HG02973 (cell line): ENCODE measurements at regions not wholly inside any gene's neighbourhood (a gene's known extent, or its start where the extent isn't known, plus 50 kb on each side); places are given as distances from the start of the nearest gene placed in this dataset.

Experiments
- ATAC-seq: cut with Tn5 transposase; IDR thresholded peaks from one replicate; pipeline ENCODE4 v1.9.1; 2021; ENCODE audit warnings: moderate library complexity; ENCODE audit not compliant: unreplicated experiment

DNA sequence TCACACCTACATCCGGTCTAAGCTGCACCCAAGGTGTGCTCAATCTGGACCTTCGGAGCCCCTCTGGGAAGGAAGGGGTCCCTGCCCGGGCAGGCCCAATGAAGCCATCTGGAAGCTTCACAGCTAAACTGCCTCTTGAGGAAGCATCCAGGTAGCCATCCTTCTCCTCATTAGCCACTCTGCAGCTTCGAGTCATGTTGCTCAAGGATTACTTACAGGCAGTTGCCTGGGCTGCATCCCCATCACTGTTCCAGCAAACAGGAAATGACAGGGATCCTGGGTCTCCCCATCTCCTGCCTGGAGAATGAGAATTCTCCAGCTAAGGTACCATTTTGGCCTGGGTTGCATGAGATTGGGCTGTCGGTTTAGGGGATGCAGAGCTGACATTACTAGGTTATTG is 91.7 kb downstream of the ERMARD start:
- ATAC-seq, result no peak

DNA sequence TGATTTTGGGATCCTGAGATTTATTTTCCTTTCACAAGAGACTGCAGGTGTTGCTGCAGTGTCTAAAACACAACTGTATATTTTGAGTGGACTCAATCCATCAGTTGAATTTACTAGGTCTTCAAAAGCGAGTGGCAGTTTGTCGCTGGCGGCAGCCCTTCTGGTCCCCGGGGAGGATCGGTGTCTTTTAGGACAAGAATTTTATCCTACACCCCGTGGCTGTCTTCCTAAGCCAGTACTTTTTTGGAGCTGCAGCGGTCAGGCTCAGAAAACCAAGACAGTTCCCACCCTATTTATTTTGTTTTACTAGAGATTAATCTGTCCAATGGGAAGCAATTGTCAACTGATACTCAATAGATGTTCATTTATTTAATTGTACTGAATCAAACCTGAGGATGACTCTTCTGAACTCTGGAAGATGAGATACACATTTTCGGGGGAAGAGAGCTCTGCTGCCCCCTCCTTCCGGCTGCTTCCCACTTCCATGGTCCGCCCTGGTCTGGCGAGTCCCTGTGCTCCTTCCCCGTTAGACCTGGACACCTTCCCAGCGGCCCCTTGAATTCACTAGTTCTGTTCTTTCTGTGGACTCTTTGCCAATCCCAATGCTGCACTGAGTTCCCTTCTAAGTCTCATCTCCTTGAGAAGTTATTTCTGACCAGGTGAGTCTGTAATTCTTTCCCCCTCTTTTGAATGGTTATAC is 90.6 kb downstream of the ERMARD start:
- ATAC-seq, result no peak

DNA sequence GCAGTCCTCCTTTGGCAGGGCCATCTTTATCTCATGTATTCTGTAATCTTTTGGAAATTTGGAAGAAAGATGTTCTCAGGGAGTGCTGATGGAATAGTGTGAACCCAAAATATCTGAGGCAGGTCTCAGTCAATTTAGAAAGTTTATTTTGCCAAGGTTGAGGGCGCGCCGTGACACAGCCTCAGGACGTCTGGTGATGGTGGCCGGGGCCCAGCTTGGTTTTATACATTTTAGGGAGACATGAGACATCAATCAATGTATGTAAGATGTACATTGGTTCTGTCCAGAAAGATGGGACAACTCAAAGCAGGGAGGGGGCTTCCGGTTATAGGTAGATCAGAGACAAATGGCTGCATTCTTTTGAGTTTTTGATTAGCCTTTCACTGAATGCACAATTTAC is 89.8 kb downstream of the ERMARD start:
- ATAC-seq, result no peak

DNA sequence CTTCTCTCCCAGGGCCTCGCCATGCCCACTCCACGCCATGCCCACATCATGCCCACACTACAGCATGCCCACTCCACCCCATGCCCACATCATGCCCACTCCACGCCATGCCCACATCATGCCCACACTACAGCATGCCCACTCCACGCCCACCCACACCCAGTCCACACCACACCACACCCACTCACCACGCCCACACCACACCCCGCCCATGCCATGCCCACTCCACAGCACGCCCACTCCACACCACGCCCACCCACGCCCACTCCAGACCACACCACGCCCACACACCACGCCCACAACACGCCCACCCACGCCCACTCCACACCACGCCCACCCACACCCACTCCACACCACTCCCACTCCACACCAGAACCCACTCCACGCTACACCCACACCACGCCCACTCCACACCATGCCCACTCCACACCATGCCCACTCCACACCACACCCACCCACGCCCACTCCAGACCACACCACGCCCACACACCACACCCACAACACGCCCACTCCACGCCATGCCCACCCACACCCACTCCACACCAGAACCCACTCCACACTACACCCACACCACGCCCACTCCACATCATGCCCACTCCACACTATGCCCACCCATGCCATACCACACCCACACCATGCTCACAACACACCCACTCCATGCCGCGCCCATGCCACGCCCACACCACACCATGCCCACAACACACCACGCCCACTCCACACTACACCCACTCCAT is 88.6 kb downstream of the ERMARD start:
- ATAC-seq, result no peak

DNA sequence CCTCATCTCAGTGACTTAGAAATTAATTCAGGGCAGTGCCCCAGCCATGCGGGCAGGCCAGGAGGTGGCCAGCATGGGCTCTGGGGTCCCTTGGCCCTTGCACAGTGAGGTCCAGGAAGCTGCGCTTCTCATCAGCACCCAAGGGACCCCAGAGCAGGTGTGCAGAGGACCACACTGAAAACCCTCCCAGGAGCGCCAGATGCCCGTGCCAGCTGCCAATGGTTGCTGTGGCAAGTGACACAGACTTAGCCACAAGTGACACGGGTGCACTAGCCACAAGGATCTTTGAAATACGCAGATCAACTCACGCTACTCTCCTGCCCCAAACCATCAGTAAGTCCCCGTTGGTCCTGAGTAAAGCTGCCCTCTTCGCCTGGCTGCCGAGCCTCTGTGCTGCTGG is 88.1 kb downstream of the ERMARD start:
- no peak for ATAC-seq

DNA sequence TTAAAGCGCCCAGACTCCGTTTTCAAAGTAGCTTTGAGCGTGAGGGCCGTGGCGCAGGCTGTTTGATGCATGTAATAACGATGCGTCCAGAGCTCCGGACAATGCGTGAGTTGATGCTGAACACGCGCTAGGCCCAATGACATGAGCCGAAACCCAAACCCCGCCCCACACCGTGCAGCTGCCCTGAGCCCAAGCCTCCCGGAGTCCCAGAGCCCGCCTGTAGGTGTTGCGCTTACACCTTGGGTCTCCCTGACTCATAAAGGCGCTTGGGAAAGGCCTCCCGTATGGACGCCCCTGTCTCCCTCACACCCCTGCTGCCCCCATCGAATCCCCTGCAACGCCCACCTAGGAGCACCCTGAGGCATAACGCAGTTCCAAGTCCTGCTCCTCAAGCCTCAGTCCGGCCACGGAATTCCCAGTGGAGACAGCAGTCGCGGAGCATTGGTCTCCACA is 87.6 kb downstream of the ERMARD start:
- ATAC-seq, result no peak

DNA sequence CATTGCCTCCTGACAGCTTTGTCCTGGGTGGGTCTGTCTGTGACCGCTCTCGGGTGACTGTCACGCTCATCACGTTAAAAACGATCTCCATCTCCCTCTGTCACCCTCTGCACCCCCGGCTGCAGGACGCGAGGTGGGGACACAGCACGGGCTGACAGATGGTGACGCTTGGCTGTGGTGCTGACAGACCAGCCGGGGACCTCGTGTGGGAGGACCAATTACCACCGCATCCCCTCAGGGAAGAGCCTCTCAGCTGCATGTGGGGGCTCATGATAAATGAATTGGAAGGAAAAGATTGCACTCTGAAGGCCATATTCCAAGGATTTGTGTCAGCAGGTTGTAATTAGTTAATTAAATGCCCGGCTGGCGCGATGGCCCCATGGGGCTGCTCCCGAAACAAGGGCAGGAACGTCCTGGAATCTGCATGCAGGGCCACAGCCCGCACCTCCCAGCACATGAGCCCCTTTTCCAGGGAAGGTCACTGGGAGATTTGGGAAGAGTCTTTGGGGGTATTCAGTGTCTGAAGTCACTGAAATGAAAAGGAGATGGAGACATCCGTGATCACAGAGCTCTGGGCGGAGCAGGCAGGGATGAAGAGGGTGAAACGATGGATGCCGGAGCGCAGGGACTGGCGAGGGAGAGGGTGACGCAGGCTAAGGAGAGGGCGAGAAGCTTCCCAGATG is 87.1 kb downstream of the ERMARD start:
- ATAC-seq, result no peak

DNA sequence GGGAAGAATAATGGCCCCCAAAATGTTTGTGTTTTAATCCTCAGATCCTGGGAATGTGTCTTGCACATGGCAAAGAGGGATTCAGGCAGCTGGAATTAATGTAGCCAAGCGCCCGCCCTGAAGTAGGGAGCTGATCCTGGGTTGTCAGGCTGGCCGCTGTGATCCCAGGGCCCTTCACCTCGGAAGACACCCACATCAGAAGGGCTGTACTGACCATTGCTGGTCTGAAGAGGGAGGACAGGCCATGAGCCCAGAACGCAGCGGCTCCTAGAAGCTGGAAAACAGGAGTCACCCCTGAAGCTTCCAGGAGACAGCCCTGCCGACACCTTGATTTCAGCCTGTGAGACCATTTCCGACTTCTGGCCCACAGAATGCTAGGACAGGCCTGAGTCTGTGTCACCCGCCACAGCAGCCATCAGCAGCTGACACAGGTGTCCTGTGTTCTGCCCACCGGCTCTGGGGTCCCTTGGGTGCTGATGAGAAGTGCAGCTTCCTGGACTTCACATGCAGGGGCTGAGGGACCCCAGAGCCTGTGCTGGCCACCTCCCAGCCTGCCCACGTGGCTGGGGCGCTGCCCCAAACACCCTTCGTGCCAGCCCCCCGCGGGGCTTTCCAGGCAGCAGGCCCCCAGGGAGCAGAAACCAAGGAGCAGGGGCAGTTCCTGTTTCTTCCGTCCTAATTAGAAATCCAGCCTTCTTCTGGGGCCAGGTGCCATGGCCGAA is 86.3 kb downstream of the ERMARD start:
- ATAC-seq, result no peak

DNA sequence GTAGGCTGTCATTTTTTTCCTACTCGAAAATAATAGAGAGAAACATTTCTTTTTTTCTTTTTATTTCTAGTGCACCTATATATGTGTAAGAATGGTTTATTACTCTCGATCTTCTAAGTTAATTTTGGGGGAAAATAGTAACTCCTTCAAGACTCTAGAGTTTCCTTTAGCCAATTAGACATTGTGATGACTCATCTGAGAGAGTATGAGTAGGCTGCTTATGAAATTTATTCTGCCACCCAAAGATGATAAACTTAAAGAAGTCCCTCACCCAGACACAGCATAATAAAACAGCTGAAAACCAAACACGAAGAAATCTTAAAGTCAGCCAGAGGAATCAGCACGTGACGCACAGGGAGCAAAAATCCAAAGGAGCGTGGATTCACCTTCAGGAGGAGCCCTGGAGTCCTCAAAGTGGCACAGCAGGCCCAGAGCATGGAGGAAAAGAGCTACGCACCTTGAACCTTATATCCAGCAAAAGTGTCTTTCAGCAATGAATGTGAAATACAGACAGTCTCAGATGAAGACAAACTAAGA is 81.9 kb downstream of the ERMARD start:
- no peak for ATAC-seq

DNA sequence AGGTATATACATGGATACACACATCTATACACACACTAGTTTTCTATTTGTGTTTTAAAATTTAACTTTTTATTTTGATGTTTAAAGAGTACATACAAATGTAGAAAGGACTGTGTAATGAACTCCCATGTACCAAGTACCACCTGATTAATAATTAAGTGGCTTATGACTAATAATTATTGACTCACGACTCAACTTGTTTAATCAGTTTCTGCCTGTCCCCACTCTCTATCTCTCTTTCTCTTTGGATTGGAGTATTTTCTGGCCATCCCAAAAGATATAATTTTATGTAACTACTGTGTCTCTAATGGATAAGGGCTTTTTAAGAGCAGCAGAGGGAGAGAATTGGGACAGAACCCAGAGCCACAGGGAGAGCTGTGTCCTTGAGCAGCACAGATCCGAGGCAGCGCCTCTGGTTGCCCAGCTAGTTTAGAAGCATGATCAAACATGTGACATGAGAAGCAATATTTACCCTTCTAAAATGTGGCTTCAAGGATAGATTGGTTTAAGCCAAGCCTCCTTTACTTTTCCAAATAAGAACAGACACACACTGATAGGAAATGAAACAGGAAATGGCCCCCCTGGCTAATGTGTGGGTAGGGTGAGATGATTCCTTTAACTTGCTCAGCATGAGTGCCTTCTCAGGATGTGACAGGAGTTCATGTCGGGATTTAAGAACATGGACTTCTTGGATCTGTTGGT is 81.0 kb downstream of the ERMARD start:
- no peak for ATAC-seq

DNA sequence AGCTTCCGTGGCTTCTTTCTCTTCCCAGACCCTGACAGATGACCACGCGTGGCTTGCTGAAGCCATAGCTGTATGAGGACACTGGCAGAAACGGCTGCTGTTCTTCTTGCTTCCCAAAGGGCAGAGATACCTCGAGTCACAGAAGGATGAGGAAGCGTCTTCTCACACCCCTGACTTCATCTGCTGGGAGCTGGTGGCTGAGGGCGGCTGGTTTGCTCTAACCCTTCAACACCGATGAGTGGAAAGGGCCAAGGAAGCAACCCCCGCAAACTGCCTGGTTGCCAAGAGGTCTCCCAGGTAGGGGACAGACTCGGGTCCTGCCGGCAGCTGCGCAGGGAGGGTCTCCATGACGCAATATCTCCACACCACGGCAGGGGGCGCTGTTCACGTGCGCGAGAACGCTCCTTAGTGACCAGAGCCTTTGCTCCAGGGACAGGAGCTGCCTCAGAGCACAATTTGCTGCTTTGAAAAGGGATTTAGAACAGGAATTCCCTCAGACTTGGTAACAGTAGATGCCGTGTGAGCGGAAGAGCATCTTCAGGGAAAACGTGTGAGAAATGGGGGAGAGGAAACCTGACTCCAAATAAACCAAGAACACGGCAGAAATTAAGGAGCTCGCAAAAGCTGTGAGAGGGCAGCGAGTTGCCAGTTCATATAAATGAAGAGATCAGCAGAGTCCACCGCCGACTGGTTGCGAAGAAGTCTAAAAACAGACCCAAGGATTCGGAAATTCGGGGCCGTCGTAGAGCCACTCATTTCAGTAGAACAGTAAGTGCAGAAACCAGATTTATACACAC is 80.2 kb downstream of the ERMARD start:
- ATAC-seq, result no peak
